WTC11 (cell line): ENCODE measurements at regions not wholly inside any gene's neighbourhood (a gene's known extent, or its start where the extent isn't known, plus 50 kb on each side); places are given as distances from the start of the nearest gene placed in this dataset.
A peak's percentile ranks its signal among the peaks of the same experiment; 100 is the strongest.

ENCODE experiments used
- ATAC-seq: fragments of 200-7000 bp; cut with Tn5 transposase; 2 replicates; pipeline ENCODE4 v1.10.0; 2021; ENCODE audit warnings: mild to moderate bottlenecking, moderate library complexity
- CTCF ChIA-PET: fragments of 300-600 bp; sonication (Branson Sonifier 250); formaldehyde crosslinking; loops from one replicate; lab custom pipeline; 2021; ENCODE audit warnings: antibody characterized with exemption; lab: Charles Lee
- POLR2A ChIA-PET: fragments of 350-600 bp; sonication (Branson Sonifier 250); formaldehyde crosslinking; loops from one replicate; lab custom pipeline; 2021; ENCODE audit warnings: antibody characterized with exemption; lab: Charles Lee
- DNase-seq: peaks from one replicate; pipeline ENCODE4 v3.0.0; 2021; ENCODE audit warnings: low spot score
- H3K27ac Mint-ChIP-seq: 2 replicates; pipeline ENCODE4 v1.8.0; 2021; ENCODE audit warnings: mixed read lengths
- H3K27me3 Mint-ChIP-seq: 2 replicates; pipeline ENCODE4 v1.8.0; 2021; ENCODE audit warnings: low read depth, mild to moderate bottlenecking, moderate library complexity, mixed read lengths
- H3K36me3 Mint-ChIP-seq: 2 replicates; pipeline ENCODE4 v1.8.0; 2021; ENCODE audit warnings: mixed read lengths
- H3K4me1 Mint-ChIP-seq: 2 replicates; pipeline ENCODE4 v1.8.0; 2022; ENCODE audit warnings: mixed read lengths
- H3K4me3 Mint-ChIP-seq: 2 replicates; pipeline ENCODE4 v1.8.0; 2021; ENCODE audit warnings: mild to moderate bottlenecking, moderate library complexity, mixed read lengths
- H3K9me3 Mint-ChIP-seq: 2 replicates; pipeline ENCODE4 v1.8.0; 2021; ENCODE audit warnings: mixed read lengths
- ETV6 ChIP-seq: sonication (generic); formaldehyde crosslinking; IDR thresholded peaks from 2 replicates; pipeline ENCODE4 v1.8.1; 2022; ENCODE audit warnings: mild to moderate bottlenecking, missing genetic modification reagents
- FOXK1 ChIP-seq: sonication (generic); formaldehyde crosslinking; IDR thresholded peaks from 2 replicates; pipeline ENCODE4 v1.8.0; 2022; ENCODE audit warnings: mild to moderate bottlenecking, moderate library complexity, missing genetic modification reagents
- MYBL2 ChIP-seq: sonication (generic); formaldehyde crosslinking; IDR thresholded peaks from 2 replicates; pipeline ENCODE4 v1.8.1; 2023; ENCODE audit warnings: mild to moderate bottlenecking, moderate library complexity, missing genetic modification reagents
- NFYB ChIP-seq: sonication (generic); formaldehyde crosslinking; conservative IDR thresholded peaks from 2 replicates; pipeline ENCODE4 v1.8.0; 2022; ENCODE audit warnings: low read depth, missing genetic modification reagents
- NR3C1 ChIP-seq: sonication (generic); formaldehyde crosslinking; conservative IDR thresholded peaks from 2 replicates; pipeline ENCODE4 v1.8.1; 2023; ENCODE audit warnings: low read depth, mild to moderate bottlenecking, missing genetic modification reagents
- RELA ChIP-seq: sonication (generic); formaldehyde crosslinking; IDR thresholded peaks from 2 replicates; pipeline ENCODE4 v1.8.1; 2022; ENCODE audit warnings: missing genetic modification reagents, mild to moderate bottlenecking, borderline replicate concordance
- TEAD1 ChIP-seq: sonication (generic); formaldehyde crosslinking; IDR thresholded peaks from 2 replicates; pipeline ENCODE4 v1.8.0; 2022; ENCODE audit warnings: mild to moderate bottlenecking, missing genetic modification reagents
- ZBTB21 ChIP-seq: sonication (generic); formaldehyde crosslinking; IDR thresholded peaks from 2 replicates; pipeline ENCODE4 v1.8.1; 2023; ENCODE audit warnings: mild to moderate bottlenecking, missing genetic modification reagents, borderline replicate concordance
- ZNF138 ChIP-seq: sonication (generic); formaldehyde crosslinking; conservative IDR thresholded peaks from 2 replicates; pipeline ENCODE4 v1.8.1; 2022; ENCODE audit warnings: mild to moderate bottlenecking, moderate library complexity, missing genetic modification reagents
- ZNF232 ChIP-seq: sonication (generic); formaldehyde crosslinking; IDR thresholded peaks from 2 replicates; pipeline ENCODE4 v1.8.0; 2022; ENCODE audit warnings: mild to moderate bottlenecking, missing genetic modification reagents
- ZNF263 ChIP-seq: sonication (generic); formaldehyde crosslinking; IDR thresholded peaks from 2 replicates; pipeline ENCODE4 v1.8.1; 2022; ENCODE audit warnings: low read depth, mild to moderate bottlenecking, moderate library complexity, missing genetic modification reagents
- TF ChIP-seq, protein P1 (sequence below): sonication (generic); formaldehyde crosslinking; IDR thresholded peaks from 2 replicates; pipeline ENCODE4 v1.8.1; 2022; ENCODE audit warnings: low read depth, mild to moderate bottlenecking, moderate library complexity, missing genetic modification reagents, borderline replicate concordance
- TF ChIP-seq, protein P2 (sequence below): sonication (generic); formaldehyde crosslinking; conservative IDR thresholded peaks from 2 replicates; pipeline ENCODE4 v1.8.1; 2023; ENCODE audit warnings: mild to moderate bottlenecking, low read depth, missing genetic modification reagents, moderate library complexity
- TF ChIP-seq, protein P3 (sequence below): sonication (generic); formaldehyde crosslinking; IDR thresholded peaks from 2 replicates; pipeline ENCODE4 v1.8.1; 2023; ENCODE audit warnings: mild to moderate bottlenecking, missing genetic modification reagents, moderate library complexity
- TF ChIP-seq, protein P4 (sequence below): sonication (generic); formaldehyde crosslinking; IDR thresholded peaks from 2 replicates; pipeline ENCODE4 v1.8.0; 2022; ENCODE audit warnings: mild to moderate bottlenecking, missing genetic modification reagents
- TF ChIP-seq, protein P5 (sequence below): sonication (generic); formaldehyde crosslinking; IDR thresholded peaks from 2 replicates; pipeline ENCODE4 v1.8.0; 2023; ENCODE audit warnings: missing genetic modification reagents
- TF ChIP-seq, protein P6 (sequence below): fragments of 250-450 bp; sonication (Bioruptor Pico); conservative IDR thresholded peaks from 2 replicates; pipeline ENCODE4 v1.9.0; 2021; ENCODE audit warnings: mild to moderate bottlenecking

DNA sequence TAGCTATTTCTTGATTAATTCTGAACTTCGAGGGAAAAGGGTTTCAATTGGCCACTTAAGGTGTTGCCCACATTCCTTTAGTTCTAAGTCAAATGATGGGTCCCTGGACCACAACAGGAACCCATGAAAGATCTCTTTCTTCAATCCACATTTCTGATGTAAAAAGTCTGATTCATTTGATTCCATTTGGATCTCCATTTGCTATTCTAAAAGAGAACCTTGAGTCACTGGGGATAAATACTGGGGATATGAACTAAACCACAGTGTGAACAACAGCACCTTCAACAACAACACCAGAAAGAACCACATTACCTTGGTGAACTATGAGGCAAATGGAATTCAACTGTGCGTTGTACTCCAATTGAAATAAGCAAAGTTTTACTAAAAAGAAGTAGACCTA is 108.9 kb upstream of the IRX5 start:
- Mint-ChIP-seq H3K4me1 (peaks cover 17% of the 10 kb centered on the region), H3K27ac (no peak overlapping the region), H3K27me3 (no peaks in the 10 kb centered on the region), H3K4me3 (no peak overlapping the region), H3K36me3 (peaks cover 3% of the 10 kb centered on the region; the same call in 1 of the 2 replicates), H3K9me3 (peaks cover 8% of the 10 kb centered on the region; the same call in 1 of the 2 replicates)
- TF ChIP-seq, protein P1, sequence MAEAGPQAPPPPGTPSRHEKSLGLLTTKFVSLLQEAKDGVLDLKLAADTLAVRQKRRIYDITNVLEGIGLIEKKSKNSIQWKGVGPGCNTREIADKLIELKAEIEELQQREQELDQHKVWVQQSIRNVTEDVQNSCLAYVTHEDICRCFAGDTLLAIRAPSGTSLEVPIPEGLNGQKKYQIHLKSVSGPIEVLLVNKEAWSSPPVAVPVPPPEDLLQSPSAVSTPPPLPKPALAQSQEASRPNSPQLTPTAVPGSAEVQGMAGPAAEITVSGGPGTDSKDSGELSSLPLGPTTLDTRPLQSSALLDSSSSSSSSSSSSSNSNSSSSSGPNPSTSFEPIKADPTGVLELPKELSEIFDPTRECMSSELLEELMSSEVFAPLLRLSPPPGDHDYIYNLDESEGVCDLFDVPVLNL (CRISPR knock-in tag): no peak
- TF ChIP-seq NR3C1 (CRISPR knock-in tag) (no peak), NFYB (CRISPR knock-in tag) (no peak), ETV6 (CRISPR knock-in tag) (no peak), TEAD1 (CRISPR knock-in tag) (no peak), RELA (no peak), ZBTB21 (CRISPR knock-in tag) (no peak)
- TF ChIP-seq, protein P2, sequence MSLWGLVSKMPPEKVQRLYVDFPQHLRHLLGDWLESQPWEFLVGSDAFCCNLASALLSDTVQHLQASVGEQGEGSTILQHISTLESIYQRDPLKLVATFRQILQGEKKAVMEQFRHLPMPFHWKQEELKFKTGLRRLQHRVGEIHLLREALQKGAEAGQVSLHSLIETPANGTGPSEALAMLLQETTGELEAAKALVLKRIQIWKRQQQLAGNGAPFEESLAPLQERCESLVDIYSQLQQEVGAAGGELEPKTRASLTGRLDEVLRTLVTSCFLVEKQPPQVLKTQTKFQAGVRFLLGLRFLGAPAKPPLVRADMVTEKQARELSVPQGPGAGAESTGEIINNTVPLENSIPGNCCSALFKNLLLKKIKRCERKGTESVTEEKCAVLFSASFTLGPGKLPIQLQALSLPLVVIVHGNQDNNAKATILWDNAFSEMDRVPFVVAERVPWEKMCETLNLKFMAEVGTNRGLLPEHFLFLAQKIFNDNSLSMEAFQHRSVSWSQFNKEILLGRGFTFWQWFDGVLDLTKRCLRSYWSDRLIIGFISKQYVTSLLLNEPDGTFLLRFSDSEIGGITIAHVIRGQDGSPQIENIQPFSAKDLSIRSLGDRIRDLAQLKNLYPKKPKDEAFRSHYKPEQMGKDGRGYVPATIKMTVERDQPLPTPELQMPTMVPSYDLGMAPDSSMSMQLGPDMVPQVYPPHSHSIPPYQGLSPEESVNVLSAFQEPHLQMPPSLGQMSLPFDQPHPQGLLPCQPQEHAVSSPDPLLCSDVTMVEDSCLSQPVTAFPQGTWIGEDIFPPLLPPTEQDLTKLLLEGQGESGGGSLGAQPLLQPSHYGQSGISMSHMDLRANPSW (CRISPR knock-in tag): no peak
- TF ChIP-seq, protein P3, sequence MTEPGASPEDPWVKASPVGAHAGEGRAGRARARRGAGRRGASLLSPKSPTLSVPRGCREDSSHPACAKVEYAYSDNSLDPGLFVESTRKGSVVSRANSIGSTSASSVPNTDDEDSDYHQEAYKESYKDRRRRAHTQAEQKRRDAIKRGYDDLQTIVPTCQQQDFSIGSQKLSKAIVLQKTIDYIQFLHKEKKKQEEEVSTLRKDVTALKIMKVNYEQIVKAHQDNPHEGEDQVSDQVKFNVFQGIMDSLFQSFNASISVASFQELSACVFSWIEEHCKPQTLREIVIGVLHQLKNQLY (CRISPR knock-in tag): no peak
- CTCF ChIA-PET: interaction anchor here (0.7 kb wide), 1 partner anchor 66 kb away, joined by 3 read pairs; no protein-coding TSS in a partner anchor
- DNase-seq (no peak), ATAC-seq (no peak)
- POLR2A ChIA-PET: no interaction called here

DNA sequence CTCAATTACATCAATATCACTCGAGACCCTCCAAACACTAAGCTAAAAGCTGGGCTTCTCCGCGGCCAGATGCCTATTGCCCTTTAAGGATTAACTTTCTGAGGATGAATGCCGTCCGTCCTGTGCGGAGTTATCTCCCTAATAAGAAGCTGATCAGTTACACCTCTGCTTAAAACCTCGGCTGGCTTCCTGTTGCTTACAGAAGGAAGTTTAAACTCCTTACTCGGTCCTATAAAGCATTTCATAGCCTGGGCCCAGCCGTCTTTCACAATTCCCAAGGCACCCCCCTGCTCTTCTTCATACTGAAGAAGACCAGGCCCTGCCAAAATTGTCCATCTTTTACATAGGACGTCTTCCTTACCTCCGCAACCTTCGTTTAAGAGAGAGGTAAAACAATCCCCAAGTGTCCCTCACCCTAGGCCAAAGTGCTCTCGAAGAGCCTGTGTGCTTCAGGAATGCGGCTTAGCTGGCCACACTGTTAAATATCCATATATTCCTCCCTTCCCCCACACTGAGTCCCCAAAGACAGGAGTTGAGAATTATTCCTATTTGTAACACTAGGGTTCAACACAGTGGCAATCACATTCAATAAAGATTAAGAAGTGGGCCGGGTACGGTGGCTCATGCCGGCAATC is 112.6 kb upstream of the IRX5 start:
- ATAC-seq: peak; percentile 78
- peak overlapping the region; percentile 69 for H3K27ac Mint-ChIP-seq
- TF ChIP-seq, protein P2 (CRISPR knock-in tag): no peak
- TF ChIP-seq, protein P1 (CRISPR knock-in tag): no peak
- TF ChIP-seq, protein P4, sequence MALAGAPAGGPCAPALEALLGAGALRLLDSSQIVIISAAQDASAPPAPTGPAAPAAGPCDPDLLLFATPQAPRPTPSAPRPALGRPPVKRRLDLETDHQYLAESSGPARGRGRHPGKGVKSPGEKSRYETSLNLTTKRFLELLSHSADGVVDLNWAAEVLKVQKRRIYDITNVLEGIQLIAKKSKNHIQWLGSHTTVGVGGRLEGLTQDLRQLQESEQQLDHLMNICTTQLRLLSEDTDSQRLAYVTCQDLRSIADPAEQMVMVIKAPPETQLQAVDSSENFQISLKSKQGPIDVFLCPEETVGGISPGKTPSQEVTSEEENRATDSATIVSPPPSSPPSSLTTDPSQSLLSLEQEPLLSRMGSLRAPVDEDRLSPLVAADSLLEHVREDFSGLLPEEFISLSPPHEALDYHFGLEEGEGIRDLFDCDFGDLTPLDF (CRISPR knock-in tag): no peak
- TF ChIP-seq ZNF263 (no peak), ZNF232 (CRISPR knock-in tag) (no peak), NFYB (CRISPR knock-in tag) (no peak), ZNF138 (no peak), FOXK1 (CRISPR knock-in tag) (no peak), MYBL2 (no peak)
- TF ChIP-seq, protein P5, sequence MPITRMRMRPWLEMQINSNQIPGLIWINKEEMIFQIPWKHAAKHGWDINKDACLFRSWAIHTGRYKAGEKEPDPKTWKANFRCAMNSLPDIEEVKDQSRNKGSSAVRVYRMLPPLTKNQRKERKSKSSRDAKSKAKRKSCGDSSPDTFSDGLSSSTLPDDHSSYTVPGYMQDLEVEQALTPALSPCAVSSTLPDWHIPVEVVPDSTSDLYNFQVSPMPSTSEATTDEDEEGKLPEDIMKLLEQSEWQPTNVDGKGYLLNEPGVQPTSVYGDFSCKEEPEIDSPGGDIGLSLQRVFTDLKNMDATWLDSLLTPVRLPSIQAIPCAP (CRISPR knock-in tag): no peak
- TF ChIP-seq, protein P6, sequence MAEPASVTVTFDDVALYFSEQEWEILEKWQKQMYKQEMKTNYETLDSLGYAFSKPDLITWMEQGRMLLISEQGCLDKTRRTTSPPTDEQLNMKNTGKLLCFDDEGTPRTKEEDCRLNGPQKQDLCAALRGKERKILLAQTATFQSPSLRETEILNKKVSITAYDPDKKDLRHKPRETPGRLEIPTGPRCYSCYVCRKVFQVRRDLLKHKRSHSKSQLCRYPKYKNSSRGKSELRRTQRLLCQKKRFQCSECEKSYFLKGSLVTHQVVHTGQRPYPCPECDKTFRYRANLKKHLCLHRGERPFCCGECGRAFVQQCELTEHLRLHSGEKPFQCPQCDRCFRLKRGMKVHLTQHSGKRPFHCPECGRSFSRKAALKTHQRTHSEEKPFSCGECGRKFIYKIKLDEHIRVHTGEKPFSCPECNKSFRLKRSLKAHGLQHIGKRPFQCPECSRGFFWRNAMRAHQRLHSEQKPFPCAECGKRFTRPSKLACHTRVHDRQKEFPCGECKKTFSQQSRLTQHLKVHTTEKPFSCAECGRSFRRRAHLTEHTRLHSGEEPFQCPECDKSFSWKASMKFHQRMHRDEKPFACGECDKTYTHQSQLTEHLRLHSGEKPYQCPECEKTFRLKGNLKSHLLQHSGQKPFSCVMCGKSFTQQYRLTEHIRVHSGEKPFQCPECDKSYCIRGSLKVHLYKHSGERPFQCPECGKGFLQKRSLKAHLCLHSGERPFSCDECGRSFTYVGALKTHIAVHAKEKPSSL (CRISPR knock-in tag): no peak

More for the DNA sequence above, 112.6 kb upstream of the IRX5 start:
- H3K9me3 Mint-ChIP-seq: peaks cover 8% of the 10 kb centered on the region; the same call in 1 of the 2 replicates
- no peak overlapping the region for H3K4me3 Mint-ChIP-seq
- no peak for DNase-seq
- H3K27me3 Mint-ChIP-seq: no peaks in the 10 kb centered on the region
- peaks cover 28% of the 10 kb centered on the region for H3K4me1 Mint-ChIP-seq
- ChIA-PET POLR2A (no interaction called here), CTCF (interaction anchor here (0.6 to 1.5 kb wide), 5 partner anchors 31 to 536 kb away, joined by 3 to 4 read pairs (median 3); no protein-coding TSS in a partner anchor)
- H3K36me3 Mint-ChIP-seq: peaks cover 3% of the 10 kb centered on the region; the same call in 1 of the 2 replicates
